Neural progenitor cell (in vitro differentiated cells): ENCODE measurements at regions not wholly inside any gene's neighbourhood (a gene's known extent, or its start where the extent isn't known, plus 50 kb on each side); places are given as distances from the start of the nearest gene placed in this dataset.

Source experiments
- CTCF ChIP-seq: fragments of 200-600 bp; sonication (generic); IDR thresholded peaks from 2 replicates; pipeline ENCODE4 v1.5.1; 2017; ENCODE audit warnings: antibody characterized with exemption, mild to moderate bottlenecking
- EZH2 ChIP-seq: fragments of 200-600 bp; sonication (generic); IDR thresholded peaks from 2 replicates; pipeline ENCODE4 v1.6.1; 2017; ENCODE audit warnings: antibody characterized with exemption, mild to moderate bottlenecking, moderate library complexity
- EZH2phosphoT487 ChIP-seq: fragments of 200-600 bp; sonication (generic); IDR thresholded peaks from 2 replicates; pipeline ENCODE4 v1.6.1; 2017; ENCODE audit warnings: antibody characterized with exemption

DNA sequence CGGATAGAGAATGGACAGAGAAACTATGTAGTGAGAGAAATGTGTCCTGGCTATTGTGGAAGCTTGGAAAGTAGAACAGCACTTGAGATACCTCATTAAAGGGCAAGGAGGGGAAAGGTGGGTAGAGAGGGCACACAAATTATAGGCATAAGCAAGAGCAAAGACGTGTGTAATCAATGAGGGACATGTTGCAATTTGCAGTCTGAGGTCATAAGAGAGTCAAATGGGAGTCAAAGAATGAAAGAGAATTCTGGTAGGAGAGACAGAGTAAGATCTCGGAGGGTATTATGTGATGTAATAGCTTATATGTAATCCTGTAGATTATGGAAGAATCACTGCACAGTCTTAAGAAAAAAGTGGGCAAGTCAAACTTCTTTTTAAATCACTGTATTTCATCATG is 312.0 kb upstream of the RGMB start:
- TF ChIP-seq CTCF: no peak
- TF ChIP-seq EZH2: no peak
- TF ChIP-seq EZH2phosphoT487: no peak
